HepG2 (cell line): ENCODE measurements at regions not wholly inside any gene's neighbourhood (a gene's known extent, or its start where the extent isn't known, plus 50 kb on each side); places are given as distances from the start of the nearest gene placed in this dataset.

ENCODE experiments used
- ATAC-seq: fragments of 200-7000 bp; cut with Tn5 transposase; 3 replicates; pipeline ENCODE4 v1.9.1; 2020; ENCODE audit warnings: mild to moderate bottlenecking, moderate library complexity
- BruUV-seq: library from RNA; stranded (reverse); fragments of 400-500 nt; replicated peaks from 2 replicates; lab custom pipeline; 2021; lab: Mats Ljungman, UMichigan
- CTCF ChIA-PET: fragments of 300-600 bp; formaldehyde crosslinking; extraction: SDS; loops from one replicate; lab custom pipeline; 2021; ENCODE audit warnings: low total read pairs, inconsistent platforms, low intra/inter-chr PET ratio; lab: Yijun Ruan, JAX
- POLR2A ChIA-PET: fragments of 350-600 bp; sonication (Branson Sonifier 250); formaldehyde crosslinking; loops from one replicate; lab custom pipeline; 2020; ENCODE audit warnings: antibody characterized with exemption, inconsistent platforms; lab: Yijun Ruan, JAX
- DNase-seq: peaks from one replicate; pipeline ENCODE4 v3.0.0-alpha.2; 2015; ENCODE audit warnings: low spot score
- FAIRE-seq: peaks from 3 replicates; lab custom pipeline; 2011; peaks lifted over from hg19 to GRCh38; lab: Jason Lieb, UNC
- H2AFZ ChIP-seq: one replicate; pipeline ENCODE4 v1.6.1; 2011; ENCODE audit warnings: low read length, inconsistent platforms
- H3K27ac ChIP-seq: fragments of 300-600 bp; 3 replicates; pipeline ENCODE4 v1.8.0; 2011; ENCODE audit warnings: mixed run types, mild to moderate bottlenecking, mixed read lengths, low read length, inconsistent platforms; ENCODE audit not compliant: insufficient read depth; ENCODE audit errors: extremely low read length
- H3K27me3 ChIP-seq, 2 experiments: fragments of 200-600 bp in 1 of 2; 2 replicates in 1 of 2; 3 replicates in 1 of 2; pipeline versions ENCODE4 v1.6.0 to v1.8.0; 2011; ENCODE audit warnings: low read length in 2 of 2, mild to moderate bottlenecking in 2 of 2, moderate library complexity in 2 of 2, inconsistent platforms in 1 of 2; ENCODE audit not compliant: insufficient read depth in 2 of 2, control insufficient read depth in 1 of 2
- H3K36me3 ChIP-seq, 2 experiments: fragments of 200-600 bp in 1 of 2; replicated peaks in 1 of 2; 2 replicates in 1 of 2; 3 replicates in 1 of 2; pipeline versions ENCODE4 v1.5.1 to v1.8.0; 2011; ENCODE audit warnings: low read length in 2 of 2, inconsistent platforms in 1 of 2; ENCODE audit not compliant: insufficient read depth in 2 of 2, control insufficient read depth in 1 of 2
- H3K4me1 ChIP-seq: 2 replicates; pipeline ENCODE4 v1.5.1; 2012; ENCODE audit warnings: low read length, inconsistent platforms; ENCODE audit not compliant: insufficient read depth
- H3K4me2 ChIP-seq: 2 replicates; pipeline ENCODE4 v1.6.0; 2011; ENCODE audit warnings: low read depth, low read length, inconsistent platforms
- H3K4me3 ChIP-seq, 3 experiments: fragments of 200-600 bp in 1 of 3; sonication (generic), shearing (Covaris generic) in 1 of 3; replicated peaks in 1 of 3; 2 replicates each; pipeline ENCODE4 v1.5.1; 2011 to 2016; ENCODE audit warnings: low read length in 3 of 3, inconsistent platforms in 2 of 3, low read depth in 2 of 3, mild to moderate bottlenecking in 2 of 3, control low read depth in 1 of 3, mixed read lengths in 1 of 3; ENCODE audit not compliant: insufficient read depth in 1 of 3
- H3K79me2 ChIP-seq: one replicate; pipeline ENCODE4 v1.6.1; 2011; ENCODE audit warnings: low read length, inconsistent platforms; ENCODE audit not compliant: insufficient read depth
- H3K9ac ChIP-seq: 2 replicates; pipeline ENCODE4 v1.6.0; 2011; ENCODE audit warnings: mild to moderate bottlenecking, low read depth, low read length, inconsistent platforms; ENCODE audit not compliant: insufficient read depth
- H3K9me3 ChIP-seq: 2 replicates; pipeline ENCODE4 v1.5.1; 2012; ENCODE audit warnings: mild to moderate bottlenecking, low read length
- H4K20me1 ChIP-seq: 2 replicates; pipeline ENCODE4 v1.6.0; 2011; ENCODE audit warnings: inconsistent platforms, mild to moderate bottlenecking, low read length, moderate library complexity; ENCODE audit not compliant: insufficient read depth
- EED ChIP-seq: sonication (generic); formaldehyde crosslinking; IDR thresholded peaks from 2 replicates; pipeline ENCODE4 v1.5.0; 2020; ENCODE audit warnings: mild to moderate bottlenecking, missing genetic modification reagents
- ETV6 ChIP-seq: sonication (generic); formaldehyde crosslinking; conservative IDR thresholded peaks from 2 replicates; pipeline ENCODE4 v1.4.0; 2020; ENCODE audit warnings: missing genetic modification reagents
- MAFF ChIP-seq: IDR thresholded peaks from 2 replicates; pipeline ENCODE4 v1.6.1; 2011; ENCODE audit warnings: low read depth, low read length, improper control_type of control experiment
- MAFG ChIP-seq: sonication (generic); formaldehyde crosslinking; IDR thresholded peaks from 2 replicates; pipeline ENCODE4 v1.5.1; 2020; ENCODE audit warnings: mild to moderate bottlenecking, missing genetic modification reagents
- MEIS2 ChIP-seq: sonication (generic); formaldehyde crosslinking; IDR thresholded peaks from 2 replicates; pipeline ENCODE4 v1.9.0; 2021; ENCODE audit warnings: mild to moderate bottlenecking, missing genetic modification reagents
- NFKB2 ChIP-seq: sonication (generic); formaldehyde crosslinking; IDR thresholded peaks from 2 replicates; pipeline ENCODE4 v1.4.0; 2020; ENCODE audit warnings: missing genetic modification reagents, borderline replicate concordance
- NRL ChIP-seq: sonication (generic); formaldehyde crosslinking; IDR thresholded peaks from 2 replicates; pipeline ENCODE4 v1.5.0; 2020; ENCODE audit warnings: missing genetic modification reagents, mild to moderate bottlenecking, moderate library complexity, borderline replicate concordance
- PAX8 ChIP-seq: sonication (generic); formaldehyde crosslinking; IDR thresholded peaks from 2 replicates; pipeline ENCODE4 v1.8.0; 2022; ENCODE audit warnings: mild to moderate bottlenecking, missing genetic modification reagents, borderline replicate concordance
- PHB2 ChIP-seq: fragments of 450-650 bp; IDR thresholded peaks from 2 replicates; pipeline ENCODE4 v1.6.1; 2018; ENCODE audit not compliant: partially characterized antibody
- SETDB1 ChIP-seq: sonication (generic); formaldehyde crosslinking; IDR thresholded peaks from 2 replicates; pipeline ENCODE4 v1.5.1; 2020; ENCODE audit warnings: missing genetic modification reagents, mild to moderate bottlenecking, borderline replicate concordance
- STAT5B ChIP-seq: sonication (generic); formaldehyde crosslinking; IDR thresholded peaks from 2 replicates; pipeline ENCODE4 v1.4.0; 2020; ENCODE audit warnings: missing genetic modification reagents
- TGIF2 ChIP-seq: IDR thresholded peaks from 2 replicates; pipeline ENCODE4 v1.6.1; 2016; ENCODE audit warnings: control low read depth, missing compliant biosample characterization
- ZNF235 ChIP-seq: sonication (generic); formaldehyde crosslinking; IDR thresholded peaks from 2 replicates; pipeline ENCODE4 v1.8.1; 2023; ENCODE audit warnings: mild to moderate bottlenecking, missing genetic modification reagents, borderline replicate concordance
- ZNF276 ChIP-seq: sonication (generic); formaldehyde crosslinking; IDR thresholded peaks from 2 replicates; pipeline ENCODE4 v1.4.0; 2020; ENCODE audit warnings: mild to moderate bottlenecking, low read depth, missing genetic modification reagents
- ZNF552 ChIP-seq: sonication (generic); formaldehyde crosslinking; IDR thresholded peaks from 2 replicates; pipeline ENCODE4 v1.9.0; 2022; ENCODE audit warnings: missing genetic modification reagents, mild to moderate bottlenecking, borderline replicate concordance
- ZSCAN29 ChIP-seq: sonication (generic); formaldehyde crosslinking; conservative IDR thresholded peaks from 2 replicates; pipeline ENCODE4 v1.4.0; 2020; ENCODE audit warnings: mild to moderate bottlenecking, missing genetic modification reagents
- WGBS: methylation state at CpG from one replicate; pipeline ENCODE4 v1.1.6; 2017; ENCODE audit warnings: low lambda C conversion rate; 5-methylcytosine and 5-hydroxymethylcytosine counted together
- in situ Hi-C: cut with HindIII; loops from 2 replicates; pipeline ENCODE4 v1.10.0; 2017; ENCODE audit warnings: low pct_unique_long_range_greater_than_20kb; ENCODE audit not compliant: extremely low pct_ligation_motif_present
- intact Hi-C: fragments of 100-400 bp; cut with micrococcal nuclease; formaldehyde crosslinking; loops from one replicate; pipeline ENCODE4 v1.10.0; 2022; ENCODE audit not compliant: unreplicated experiment

DNA sequence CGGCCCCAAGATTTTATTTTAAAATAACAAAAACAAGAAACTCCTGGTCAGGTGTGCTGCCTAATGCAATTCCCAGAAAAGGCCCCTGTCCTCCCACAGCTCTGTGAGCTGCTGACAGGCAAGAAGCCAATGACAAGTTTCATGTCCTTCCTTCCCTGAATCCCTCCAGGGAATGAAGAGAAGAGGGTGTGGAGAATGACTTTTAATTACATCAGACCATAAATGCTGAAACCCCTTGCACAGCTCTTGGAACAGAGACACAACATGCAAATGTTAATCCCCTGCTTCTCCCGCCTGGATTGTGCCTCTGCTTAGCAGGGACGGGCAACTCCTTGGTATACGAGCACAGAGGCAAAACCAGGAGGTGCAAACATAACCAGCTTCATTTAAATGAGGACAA lies 228.1 kb upstream of the CAMK1G start:
- no peaks in the 10 kb centered on the region for H3K36me3 ChIP-seq
- ATAC-seq = no peak
- DNase-seq = no peak
- H3K79me2 ChIP-seq = no peaks in the 10 kb centered on the region
- in situ Hi-C loops = no loop called here
- H3K27ac ChIP-seq = no peak overlapping the region
- FAIRE-seq = no peak
- intact Hi-C loops = loop anchor here (10.0 kb wide), 1 partner anchor 1001 kb away; no protein-coding TSS in a partner anchor
- H3K9ac ChIP-seq = no peak overlapping the region
- H3K27me3 ChIP-seq = no peaks in the 10 kb centered on the region
- H3K4me3 ChIP-seq = no peak overlapping the region
- ChIA-PET CTCF (no interaction called here), POLR2A (no interaction called here)
- no peak overlapping the region for H3K4me2 ChIP-seq
- no TSS peak for BruUV-seq
- TF ChIP-seq ZNF552 (CRISPR knock-in tag) = no peak
- TF ChIP-seq MEIS2 (CRISPR knock-in tag) = no peak
- TF ChIP-seq, all 625 proteins: peak for 0
- Histone ChIP-seq H2AFZ (no peak overlapping the region), H3K9me3 (no peaks in the 10 kb centered on the region), H4K20me1 (no peaks in the 10 kb centered on the region), H3K4me1 (no peaks in the 10 kb centered on the region)
- WGBS = 5% methylated on average over 4 of the region's 4 CpGs

DNA sequence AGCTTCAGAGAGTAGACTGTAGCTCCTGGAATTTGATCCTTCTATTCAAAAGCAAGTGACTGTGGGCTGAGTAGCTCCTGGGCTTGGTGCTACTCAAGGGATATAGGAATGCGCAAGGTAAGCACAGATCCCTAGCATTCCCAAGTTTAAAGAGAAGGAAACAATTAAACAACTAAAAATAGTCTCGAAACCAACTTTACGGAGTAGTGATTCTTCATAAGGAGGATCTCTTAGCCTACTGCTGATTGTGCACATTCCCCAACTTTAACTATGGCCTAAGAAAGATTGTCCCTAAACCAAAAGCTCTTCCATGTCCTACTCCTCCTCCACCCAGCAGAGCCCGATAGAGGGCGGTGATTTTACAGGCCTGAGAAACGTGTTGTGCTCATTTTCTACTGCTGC lies 226.5 kb upstream of the CAMK1G start:
- no peak overlapping the region for H3K9ac ChIP-seq
- ChIA-PET POLR2A (no interaction called here), CTCF (no interaction called here)
- in situ Hi-C loops (no loop called here), intact Hi-C loops (loop anchor here (10.0 kb wide), 1 partner anchor 1002 kb away; no protein-coding TSS in a partner anchor)
- no peak overlapping the region for H2AFZ ChIP-seq
- no peaks in the 10 kb centered on the region for H3K9me3 ChIP-seq
- no peaks in the 10 kb centered on the region for H4K20me1 ChIP-seq
- H3K4me1 ChIP-seq = no peaks in the 10 kb centered on the region
- DNase-seq (no peak), ATAC-seq (no peak), FAIRE-seq (no peak)
- no peak overlapping the region for H3K4me3 ChIP-seq
- no peaks in the 10 kb centered on the region for H3K27me3 ChIP-seq
- 32% methylated on average over 6 of the region's 6 CpGs for WGBS
- BruUV-seq = no TSS peak
- no peaks in the 10 kb centered on the region for H3K79me2 ChIP-seq
- H3K27ac ChIP-seq = no peak overlapping the region
- TF ChIP-seq MAFG (CRISPR knock-in tag) = no peak
- no peak for TF ChIP-seq SETDB1
- no peak for TF ChIP-seq MAFF
- TF ChIP-seq ZSCAN29 (CRISPR knock-in tag) = no peak
- TF ChIP-seq PHB2 = no peak
- TF ChIP-seq NFKB2 (CRISPR knock-in tag) = no peak
- no peak for TF ChIP-seq TGIF2 (CRISPR knock-in tag)
- TF ChIP-seq ZNF276 (CRISPR knock-in tag) = no peak
- TF ChIP-seq ETV6 (CRISPR knock-in tag) = no peak
- no peak for TF ChIP-seq STAT5B (CRISPR knock-in tag)
- TF ChIP-seq PAX8 (CRISPR knock-in tag) = no peak
- no peak for TF ChIP-seq ZNF235 (CRISPR knock-in tag)
- TF ChIP-seq NRL = no peak
- no peak for TF ChIP-seq EED (CRISPR knock-in tag)
- no peaks in the 10 kb centered on the region for H3K36me3 ChIP-seq
- H3K4me2 ChIP-seq = no peak overlapping the region
